GM12878 (cell line): ENCODE measurements at regions not wholly inside any gene's neighbourhood (a gene's known extent, or its start where the extent isn't known, plus 50 kb on each side); places are given as distances from the start of the nearest gene placed in this dataset.

Source experiments
- ATAC-seq: fragments of 200-7000 bp; cut with Tn5 transposase; 3 replicates; pipeline ENCODE4 v1.9.1; 2020; ENCODE audit warnings: mild to moderate bottlenecking, moderate library complexity
- BruUV-seq: library from RNA; stranded (reverse); fragments of 400-500 nt; replicated peaks from 2 replicates; lab custom pipeline; 2021; lab: Mats Ljungman, UMichigan
- CTCF ChIA-PET: fragments of 300-600 bp; sonication (Branson Sonifier 250); formaldehyde crosslinking; extraction: SDS; loops from one replicate; lab custom pipeline; 2021; ENCODE audit warnings: inconsistent platforms; lab: Yijun Ruan, JAX
- POLR2A ChIA-PET: fragments of 350-600 bp; formaldehyde crosslinking; extraction: SDS; loops from one replicate; lab custom pipeline; 2021; ENCODE audit warnings: inconsistent platforms; lab: Charles Lee
- RAD21 ChIA-PET: fragments of 300-600 bp; sonication (Branson Sonifier 250); formaldehyde crosslinking; loops from one replicate; lab custom pipeline; 2023; ENCODE audit warnings: antibody characterized with exemption; ENCODE audit not compliant: unreplicated experiment; lab: Charles Lee
- SMC1A ChIA-PET: fragments of 300-600 bp; sonication (Branson Sonifier 250); formaldehyde crosslinking; loops from one replicate; lab custom pipeline; 2023; ENCODE audit not compliant: unreplicated experiment, uncharacterized antibody; lab: Charles Lee
- DNase-seq: peaks from one replicate; pipeline ENCODE4 v3.0.0-alpha.2; 2011; ENCODE audit warnings: low read depth, low spot score
- FAIRE-seq: peaks from 3 replicates; lab custom pipeline; 2011; peaks lifted over from hg19 to GRCh38; lab: Jason Lieb, UNC
- H2AFZ ChIP-seq: 2 replicates; pipeline ENCODE4 v1.6.0; 2011; ENCODE audit warnings: low read depth, low read length, control low read depth; ENCODE audit not compliant: control insufficient read depth
- H3K27ac ChIP-seq: 2 replicates; pipeline ENCODE4 v1.5.1; 2011; ENCODE audit warnings: control low read depth; ENCODE audit not compliant: control insufficient read depth, insufficient read depth
- H3K27me3 ChIP-seq, 2 experiments: replicated peaks in 1 of 2; 2 replicates each; pipeline versions ENCODE4 v1.6.0 to v1.6.1; 2011; ENCODE audit warnings: low read length in 1 of 2; ENCODE audit not compliant: control insufficient read depth in 2 of 2, insufficient read depth in 2 of 2
- H3K36me3 ChIP-seq, 2 experiments: 2 replicates each; pipeline ENCODE4 v1.5.1; 2011; ENCODE audit warnings: low read length in 1 of 2; ENCODE audit not compliant: control insufficient read depth in 2 of 2, insufficient read depth in 2 of 2
- H3K4me1 ChIP-seq: 2 replicates; pipeline ENCODE4 v1.6.1; 2011; ENCODE audit warnings: mild to moderate bottlenecking, low read length, moderate library complexity, mixed read lengths; ENCODE audit not compliant: control insufficient read depth, insufficient read depth
- H3K4me2 ChIP-seq: 2 replicates; pipeline ENCODE4 v1.6.0; 2011; ENCODE audit warnings: control low read depth; ENCODE audit not compliant: control insufficient read depth, insufficient read depth
- H3K4me3 ChIP-seq: fragments of 200-600 bp; sonication (generic); 2 replicates; pipeline ENCODE4 v1.5.1; 2016
- H3K79me2 ChIP-seq: 2 replicates; pipeline ENCODE4 v1.6.0; 2011; ENCODE audit warnings: low read length; ENCODE audit not compliant: control insufficient read depth, insufficient read depth
- H3K9ac ChIP-seq: 2 replicates; pipeline ENCODE4 v1.8.0; 2011; ENCODE audit warnings: low read length, control low read depth, mixed read lengths; ENCODE audit not compliant: control insufficient read depth, insufficient read depth
- H3K9me3 ChIP-seq: replicated peaks from 3 replicates; pipeline ENCODE4 v1.5.1; 2011; ENCODE audit warnings: mild to moderate bottlenecking, low read length; ENCODE audit not compliant: control insufficient read depth, insufficient read depth
- H4K20me1 ChIP-seq: 2 replicates; pipeline ENCODE4 v1.6.0; 2011; ENCODE audit not compliant: control insufficient read depth, insufficient read depth
- BCL11A ChIP-seq: IDR thresholded peaks from 2 replicates; pipeline ENCODE4 v1.6.1; 2011; ENCODE audit warnings: low read depth, low read length
- FOXM1 ChIP-seq: IDR thresholded peaks from 2 replicates; pipeline ENCODE4 v1.6.1; 2012; ENCODE audit warnings: low read depth, mild to moderate bottlenecking, inconsistent platforms, low read length, moderate library complexity
- IRF5 ChIP-seq: fragments of 450-650 bp; IDR thresholded peaks from 2 replicates; pipeline ENCODE4 v1.6.1; 2017; ENCODE audit warnings: borderline replicate concordance
- NFYA ChIP-seq: IDR thresholded peaks from 2 replicates; pipeline ENCODE4 v1.6.1; 2011; ENCODE audit warnings: low read depth, mild to moderate bottlenecking, low read length, improper control_type of control experiment, borderline replicate concordance
- PAX5 ChIP-seq: IDR thresholded peaks from 2 replicates; pipeline ENCODE4 v1.6.1; 2011; ENCODE audit warnings: low read depth, low read length, borderline replicate concordance
- PRDM15 ChIP-seq: fragments of 450-650 bp; formaldehyde crosslinking; IDR thresholded peaks from 2 replicates; pipeline ENCODE4 v1.4.0; 2020; ENCODE audit warnings: mild to moderate bottlenecking, moderate library complexity
- RELB ChIP-seq: fragments of 450-650 bp; IDR thresholded peaks from 2 replicates; pipeline ENCODE4 v1.6.1; 2017; ENCODE audit warnings: low read depth, mild to moderate bottlenecking, moderate library complexity
- TBL1XR1 ChIP-seq: IDR thresholded peaks from 2 replicates; pipeline ENCODE4 v1.6.1; 2012; ENCODE audit warnings: low read depth, low read length, improper control_type of control experiment
- WGBS: methylation state at CpG from one replicate; pipeline ENCODE4 v1.1.6; 2016; ENCODE audit warnings: low lambda C conversion rate; ENCODE audit not compliant: insufficient replicate concordance, insufficient coverage; ENCODE audit errors: missing lambda C conversion rate; 5-methylcytosine and 5-hydroxymethylcytosine counted together
- in situ Hi-C: fragments of 300-500 bp; cut with MboI; formaldehyde crosslinking; loops from 9 replicates; pipeline ENCODE4 v1.14.3; 2018; ENCODE audit warnings: mixed read lengths
- intact Hi-C: fragments of 100-400 bp; cut with micrococcal nuclease; formaldehyde crosslinking; loops from one replicate; pipeline ENCODE4 v1.14.2; 2022; ENCODE audit not compliant: unreplicated experiment

- in situ Hi-C loops = no loop called here
- Histone ChIP-seq H3K27me3 (no peaks in the 10 kb centered on the region; a peak in 1 of 4 replicates), H3K4me3 (no peak overlapping the region), H3K36me3 (no peaks in the 10 kb centered on the region), H3K4me2 (no peak overlapping the region), H2AFZ (no peak overlapping the region), H4K20me1 (no peaks in the 10 kb centered on the region), H3K9ac (no peak overlapping the region), H3K79me2 (no peaks in the 10 kb centered on the region), H3K27ac (no peak overlapping the region), H3K4me1 (no peaks in the 10 kb centered on the region), H3K9me3 (no peaks in the 10 kb centered on the region)
- 0% methylated on average over 1 of the region's 1 CpG for WGBS
- BruUV-seq = no TSS peak
- DNase-seq (no peak), ATAC-seq (no peak), FAIRE-seq (no peak)
- intact Hi-C loops = no loop called here
- SMC1A ChIA-PET = no interaction called here
- POLR2A ChIA-PET = no interaction called here
- RAD21 ChIA-PET = no interaction called here
- TF ChIP-seq RELB = no peak
- CTCF ChIA-PET = no interaction called here
Observed at GRCh38 chr18:53819174-53819573, 405.3 kb downstream of the MBD2 start.

- H4K20me1 ChIP-seq = no peaks in the 10 kb centered on the region
- in situ Hi-C loops = no loop called here
Observed at GRCh38 chr18:53817976-53818950, 406.2 kb downstream of the MBD2 start.

More at GRCh38 chr18:53817976-53818950, 406.2 kb downstream of the MBD2 start:
- BruUV-seq = no TSS peak
- Histone ChIP-seq H2AFZ (no peak overlapping the region), H3K27ac (no peak overlapping the region), H3K4me1 (no peaks in the 10 kb centered on the region), H3K4me3 (no peak overlapping the region), H3K9me3 (no peaks in the 10 kb centered on the region), H3K4me2 (no peak overlapping the region), H3K27me3 (no peaks in the 10 kb centered on the region; a peak in 1 of 4 replicates), H3K36me3 (no peaks in the 10 kb centered on the region), H3K79me2 (no peaks in the 10 kb centered on the region), H3K9ac (no peak overlapping the region)
- ChIA-PET SMC1A (no interaction called here), POLR2A (no interaction called here), CTCF (no interaction called here), RAD21 (no interaction called here)
- FAIRE-seq (no peak), DNase-seq (no peak), ATAC-seq (no peak)
- intact Hi-C loops = no loop called here
- no peak for TF ChIP-seq PAX5
- TF ChIP-seq PRDM15 (CRISPR knock-in tag) = no peak
- no peak for TF ChIP-seq IRF5
- no peak for TF ChIP-seq BCL11A
- TF ChIP-seq NFYA = no peak
- no peak for TF ChIP-seq FOXM1
- TF ChIP-seq TBL1XR1 = no peak
- 0% methylated on average over 1 of the region's 1 CpG for WGBS
